ENCODE measurements at regions not wholly inside any gene's neighbourhood (a gene's known extent, or its start where the extent isn't known, plus 50 kb on each side); places are given as distances from the start of the nearest gene placed in this dataset.

GRCh38 chr2:60281730-60282129 lies 271.7 kb downstream of the BCL11A start:
- no peak for TF ChIP-seq GATA2 (IDR thresholded peaks at IDR 0.05; ENCODE audit: low read depth, low read length)
- TF ChIP-seq GATA3 (IDR thresholded peaks at IDR 0.05; ENCODE audit: low read depth, low read length): no peak

GRCh38 chr2:60280238-60280637 lies 273.2 kb downstream of the BCL11A start:
- TF ChIP-seq GATA2 (IDR thresholded peaks at IDR 0.05; ENCODE audit: low read depth, low read length) (no peak), GATA3 (IDR thresholded peaks at IDR 0.05; ENCODE audit: low read depth, low read length) (no peak)

GRCh38 chr2:60278906-60279305 lies 274.5 kb downstream of the BCL11A start:
- no peak for TF ChIP-seq GATA2 (IDR thresholded peaks at IDR 0.05; ENCODE audit: low read depth, low read length)
- no peak for TF ChIP-seq GATA3 (IDR thresholded peaks at IDR 0.05; ENCODE audit: low read depth, low read length)

- TF ChIP-seq GATA2 (IDR thresholded peaks at IDR 0.05; ENCODE audit: low read depth, low read length) (no peak), GATA3 (IDR thresholded peaks at IDR 0.05; ENCODE audit: low read depth, low read length) (no peak)
These were observed 277.5 kb downstream of the BCL11A start for GRCh38 chr2:60275958-60276357.

GRCh38 chr2:60273836-60274235 lies 279.6 kb downstream of the BCL11A start:
- no peak for TF ChIP-seq GATA3 (IDR thresholded peaks at IDR 0.05; ENCODE audit: low read depth, low read length)
- no peak for TF ChIP-seq GATA2 (IDR thresholded peaks at IDR 0.05; ENCODE audit: low read depth, low read length)

- TF ChIP-seq GATA3 (IDR thresholded peaks at IDR 0.05; ENCODE audit: low read depth, low read length) (no peak), GATA2 (IDR thresholded peaks at IDR 0.05; ENCODE audit: low read depth, low read length) (no peak)
These were observed 281.7 kb downstream of the BCL11A start for GRCh38 chr2:60271713-60272112.

GRCh38 chr2:60271131-60271530 lies 282.3 kb downstream of the BCL11A start:
- TF ChIP-seq GATA3 (IDR thresholded peaks at IDR 0.05; ENCODE audit: low read depth, low read length) (no peak), GATA2 (IDR thresholded peaks at IDR 0.05; ENCODE audit: low read depth, low read length) (no peak)

GRCh38 chr2:60268661-60269060 lies 284.8 kb downstream of the BCL11A start:
- TF ChIP-seq GATA3 (IDR thresholded peaks at IDR 0.05; ENCODE audit: low read depth, low read length): no peak
- TF ChIP-seq GATA2 (IDR thresholded peaks at IDR 0.05; ENCODE audit: low read depth, low read length): no peak

GRCh38 chr2:60268032-60268431 lies 285.4 kb downstream of the BCL11A start:
- TF ChIP-seq GATA3 (IDR thresholded peaks at IDR 0.05; ENCODE audit: low read depth, low read length): no peak

GRCh38 chr2:60267122-60267521 lies 286.3 kb downstream of the BCL11A start:
- no peak for TF ChIP-seq GATA2 (IDR thresholded peaks at IDR 0.05; ENCODE audit: low read depth, low read length)
- TF ChIP-seq GATA3 (IDR thresholded peaks at IDR 0.05; ENCODE audit: low read depth, low read length): no peak

- TF ChIP-seq GATA3 (IDR thresholded peaks at IDR 0.05; ENCODE audit: low read depth, low read length) (no peak), GATA2 (IDR thresholded peaks at IDR 0.05; ENCODE audit: low read depth, low read length) (no peak)
These were observed 291.3 kb downstream of the BCL11A start for GRCh38 chr2:60262178-60262577.

GRCh38 chr2:60260639-60261296 lies 292.7 kb downstream of the BCL11A start:
- TF ChIP-seq GATA2 (IDR thresholded peaks at IDR 0.05; ENCODE audit: low read depth, low read length) (no peak), GATA3 (IDR thresholded peaks at IDR 0.05; ENCODE audit: low read depth, low read length) (no peak)

GRCh38 chr2:60259781-60260180 lies 293.7 kb downstream of the BCL11A start:
- TF ChIP-seq GATA2 (IDR thresholded peaks at IDR 0.05; ENCODE audit: low read depth, low read length) (no peak), GATA3 (IDR thresholded peaks at IDR 0.05; ENCODE audit: low read depth, low read length) (no peak)

GRCh38 chr2:60252581-60253150 lies 300.8 kb downstream of the BCL11A start:
- TF ChIP-seq GATA2 (IDR thresholded peaks at IDR 0.05; ENCODE audit: low read depth, low read length): no peak
- no peak for TF ChIP-seq GATA3 (IDR thresholded peaks at IDR 0.05; ENCODE audit: low read depth, low read length)

- TF ChIP-seq GATA3 (IDR thresholded peaks at IDR 0.05; ENCODE audit: low read depth, low read length): no peak
- TF ChIP-seq GATA2 (IDR thresholded peaks at IDR 0.05; ENCODE audit: low read depth, low read length): no peak
These were observed 302.2 kb downstream of the BCL11A start for GRCh38 chr2:60251247-60251646.
